ENCODE measurements at regions not wholly inside any gene's neighbourhood (a gene's known extent, or its start where the extent isn't known, plus 50 kb on each side); places are given as distances from the start of the nearest gene placed in this dataset.
"Not testable (repeated sequence)": the region's sequence is repeated elsewhere in the genome, so short reads cannot be mapped to it uniquely, and the experiment has no call there.

- H3K4me1 ChIP-seq (ENCODE audit: control insufficient read depth, insufficient read depth, low read length), result no peaks in the 10 kb centered on the region
- no peaks in the 10 kb centered on the region for H3K27me3 ChIP-seq (ENCODE audit: control insufficient read depth, insufficient read depth, low read length)
- H3K9ac ChIP-seq (ENCODE audit: low read length), result no peak overlapping the region
- H3K36me3 ChIP-seq (ENCODE audit: control insufficient read depth, insufficient read depth, low read length), result no peaks in the 10 kb centered on the region
- H3K27ac ChIP-seq (ENCODE audit: low read depth, low read length), result no peak overlapping the region
- H3K4me3 ChIP-seq (ENCODE audit: low read length), result no peak overlapping the region
These were observed 1177.6 kb downstream of the PLA2G4A start for GRCh38 chr1:188006354-188006753.

- H3K9ac ChIP-seq (ENCODE audit: low read length); H3K36me3 ChIP-seq (ENCODE audit: control insufficient read depth, insufficient read depth, low read length); H3K4me1 ChIP-seq (ENCODE audit: control insufficient read depth, insufficient read depth, low read length); H3K27ac ChIP-seq (ENCODE audit: low read depth, low read length); H3K4me3 ChIP-seq (ENCODE audit: low read length); H3K27me3 ChIP-seq (ENCODE audit: control insufficient read depth, insufficient read depth, low read length): not testable (repeated sequence)
These were observed 1184.6 kb downstream of the PLA2G4A start for GRCh38 chr1:188013222-188013849.

- Histone ChIP-seq H3K36me3 (ENCODE audit: control insufficient read depth, insufficient read depth, low read length) (no peaks in the 10 kb centered on the region), H3K27ac (ENCODE audit: low read depth, low read length) (no peak overlapping the region), H3K4me1 (ENCODE audit: control insufficient read depth, insufficient read depth, low read length) (no peaks in the 10 kb centered on the region), H3K4me3 (ENCODE audit: low read length) (no peak overlapping the region), H3K27me3 (ENCODE audit: control insufficient read depth, insufficient read depth, low read length) (no peaks in the 10 kb centered on the region), H3K9ac (ENCODE audit: low read length) (no peak overlapping the region)
These were observed 1189.2 kb downstream of the PLA2G4A start for GRCh38 chr1:188017921-188018320.

GRCh38 chr1:188022661-188023060 lies 1193.9 kb downstream of the PLA2G4A start:
- Histone ChIP-seq H3K4me3 (ENCODE audit: low read length) (no peak overlapping the region), H3K27ac (ENCODE audit: low read depth, low read length) (no peak overlapping the region), H3K27me3 (ENCODE audit: control insufficient read depth, insufficient read depth, low read length) (no peaks in the 10 kb centered on the region), H3K9ac (ENCODE audit: low read length) (no peak overlapping the region), H3K4me1 (ENCODE audit: control insufficient read depth, insufficient read depth, low read length) (no peaks in the 10 kb centered on the region), H3K36me3 (ENCODE audit: control insufficient read depth, insufficient read depth, low read length) (no peaks in the 10 kb centered on the region)

DNA sequence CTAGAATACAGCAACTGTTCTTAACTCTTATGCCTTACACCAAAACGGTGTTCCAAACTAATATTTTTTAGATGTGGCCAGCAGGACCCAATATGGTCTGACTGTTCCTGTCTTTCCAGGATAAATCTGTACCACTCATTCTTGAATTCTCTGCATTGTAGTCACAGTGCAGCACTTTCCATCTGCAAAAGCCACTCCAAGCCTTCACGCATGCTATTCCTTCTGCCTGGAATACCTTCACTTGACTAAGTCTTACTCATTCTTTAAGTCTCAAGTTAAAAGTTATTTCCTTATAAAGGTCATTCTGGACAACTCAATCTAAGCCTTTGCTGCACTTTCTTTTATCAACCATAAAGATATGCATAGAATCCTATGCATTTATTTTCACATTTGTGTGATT lies 1194.5 kb downstream of the PLA2G4A start:
- Histone ChIP-seq H3K4me3 (ENCODE audit: low read length) (no peak overlapping the region), H3K27ac (ENCODE audit: low read depth, low read length) (no peak overlapping the region), H3K4me1 (ENCODE audit: control insufficient read depth, insufficient read depth, low read length) (no peaks in the 10 kb centered on the region), H3K36me3 (ENCODE audit: control insufficient read depth, insufficient read depth, low read length) (no peaks in the 10 kb centered on the region), H3K9ac (ENCODE audit: low read length) (no peak overlapping the region), H3K27me3 (ENCODE audit: control insufficient read depth, insufficient read depth, low read length) (no peaks in the 10 kb centered on the region)

GRCh38 chr1:188027613-188028012 lies 1198.9 kb downstream of the PLA2G4A start:
- Histone ChIP-seq H3K27ac (ENCODE audit: low read depth, low read length) (no peak overlapping the region), H3K4me1 (ENCODE audit: control insufficient read depth, insufficient read depth, low read length) (no peaks in the 10 kb centered on the region), H3K9ac (ENCODE audit: low read length) (no peak overlapping the region), H3K36me3 (ENCODE audit: control insufficient read depth, insufficient read depth, low read length) (no peaks in the 10 kb centered on the region), H3K4me3 (ENCODE audit: low read length) (no peak overlapping the region), H3K27me3 (ENCODE audit: control insufficient read depth, insufficient read depth, low read length) (no peaks in the 10 kb centered on the region)

- H3K27ac ChIP-seq (ENCODE audit: low read depth, low read length); H3K9ac ChIP-seq (ENCODE audit: low read length); H3K4me3 ChIP-seq (ENCODE audit: low read length); H3K27me3 ChIP-seq (ENCODE audit: control insufficient read depth, insufficient read depth, low read length); H3K4me1 ChIP-seq (ENCODE audit: control insufficient read depth, insufficient read depth, low read length); H3K36me3 ChIP-seq (ENCODE audit: control insufficient read depth, insufficient read depth, low read length): not testable (repeated sequence)
These were observed 1208.8 kb downstream of the PLA2G4A start for GRCh38 chr1:188037572-188037971.

DNA sequence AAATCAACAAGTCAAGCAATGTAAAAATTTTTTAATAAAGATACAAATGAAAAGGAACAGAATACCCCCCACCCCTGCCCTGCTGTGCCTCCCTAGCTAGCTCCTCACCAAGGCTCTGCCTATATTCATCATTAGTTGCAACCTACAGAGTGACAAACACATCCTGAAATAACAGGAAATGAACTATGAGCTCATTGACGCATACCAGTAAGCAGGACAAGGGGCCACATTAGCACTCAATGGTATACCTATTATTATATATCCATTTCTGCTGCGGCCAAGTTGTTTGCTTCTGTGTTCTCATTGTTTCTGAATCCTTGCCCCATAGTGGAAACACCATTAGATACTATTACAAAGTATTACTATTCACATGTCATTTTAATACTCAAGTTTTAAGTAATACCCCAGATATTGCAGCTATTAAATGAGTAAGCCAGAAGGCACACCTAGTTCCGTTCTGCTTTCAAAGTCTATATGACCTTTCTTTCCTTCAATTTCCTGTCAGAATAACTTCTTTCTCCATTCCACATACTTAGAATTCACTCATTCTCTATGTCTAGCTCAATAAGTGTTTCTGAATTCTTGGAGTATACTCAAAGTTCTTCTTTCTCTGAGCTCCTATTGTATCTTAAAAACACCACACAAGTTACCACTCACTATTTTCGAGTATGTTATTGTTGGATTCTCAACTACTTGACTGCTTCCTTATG lies 1214.9 kb downstream of the PLA2G4A start:
- Histone ChIP-seq H3K36me3 (ENCODE audit: control insufficient read depth, insufficient read depth, low read length) (no peaks in the 10 kb centered on the region), H3K4me1 (ENCODE audit: control insufficient read depth, insufficient read depth, low read length) (no peaks in the 10 kb centered on the region), H3K4me3 (ENCODE audit: low read length) (no peak overlapping the region), H3K27ac (ENCODE audit: low read depth, low read length) (no peak overlapping the region), H3K9ac (ENCODE audit: low read length) (no peak overlapping the region), H3K27me3 (ENCODE audit: control insufficient read depth, insufficient read depth, low read length) (no peaks in the 10 kb centered on the region)

DNA sequence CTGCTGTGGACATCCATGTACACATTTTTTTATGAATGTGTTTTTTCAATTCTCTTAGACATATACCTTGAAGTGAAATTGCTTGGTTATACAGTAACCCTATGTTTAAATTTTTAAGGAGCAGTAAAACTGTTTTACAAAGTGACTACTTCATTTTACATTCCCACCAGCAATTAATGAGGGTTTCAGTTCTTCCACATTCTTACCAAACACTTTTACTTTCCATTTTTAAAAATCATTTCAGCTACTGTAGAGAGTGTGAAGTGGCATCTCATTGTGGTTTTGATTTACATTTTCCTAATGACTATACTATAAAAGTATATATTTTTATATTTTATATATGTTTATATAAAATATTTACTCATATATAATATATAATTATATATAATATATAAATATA lies 1221.5 kb downstream of the PLA2G4A start:
- no peak overlapping the region for H3K9ac ChIP-seq (ENCODE audit: low read length)
- H3K4me1 ChIP-seq (ENCODE audit: control insufficient read depth, insufficient read depth, low read length), result no peaks in the 10 kb centered on the region
- no peaks in the 10 kb centered on the region for H3K27me3 ChIP-seq (ENCODE audit: control insufficient read depth, insufficient read depth, low read length)
- H3K4me3 ChIP-seq (ENCODE audit: low read length), result no peak overlapping the region
- no peak overlapping the region for H3K27ac ChIP-seq (ENCODE audit: low read depth, low read length)
- H3K36me3 ChIP-seq (ENCODE audit: control insufficient read depth, insufficient read depth, low read length), result no peaks in the 10 kb centered on the region

GRCh38 chr1:188056011-188056410 lies 1227.3 kb downstream of the PLA2G4A start:
- no peak overlapping the region for H3K9ac ChIP-seq (ENCODE audit: low read length)
- H3K36me3 ChIP-seq (ENCODE audit: control insufficient read depth, insufficient read depth, low read length), result no peaks in the 10 kb centered on the region
- no peak overlapping the region for H3K27ac ChIP-seq (ENCODE audit: low read depth, low read length)
- no peaks in the 10 kb centered on the region for H3K4me1 ChIP-seq (ENCODE audit: control insufficient read depth, insufficient read depth, low read length)
- H3K27me3 ChIP-seq (ENCODE audit: control insufficient read depth, insufficient read depth, low read length), result no peaks in the 10 kb centered on the region
- H3K4me3 ChIP-seq (ENCODE audit: low read length), result no peak overlapping the region

DNA sequence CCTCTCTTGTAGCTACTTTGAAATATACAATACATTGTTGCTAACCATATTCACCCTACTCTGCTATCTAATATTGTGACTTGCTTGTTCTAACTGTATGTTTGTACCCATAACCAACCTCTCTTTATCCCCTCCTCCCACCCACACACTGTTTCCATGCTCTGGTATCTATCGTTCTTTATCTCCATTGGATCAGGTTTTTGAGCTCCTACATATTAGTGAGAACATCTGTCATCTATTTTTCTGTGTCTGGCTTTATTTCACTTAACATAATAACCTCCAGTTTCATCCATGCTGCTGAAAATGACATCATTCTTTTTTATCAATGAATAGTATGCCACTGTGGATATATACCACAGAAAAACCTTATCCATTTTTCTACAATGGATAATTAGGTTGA lies 1230.1 kb downstream of the PLA2G4A start:
- Histone ChIP-seq H3K36me3 (ENCODE audit: control insufficient read depth, insufficient read depth, low read length) (no peaks in the 10 kb centered on the region), H3K27me3 (ENCODE audit: control insufficient read depth, insufficient read depth, low read length) (no peaks in the 10 kb centered on the region), H3K9ac (ENCODE audit: low read length) (no peak overlapping the region), H3K27ac (ENCODE audit: low read depth, low read length) (no peak overlapping the region), H3K4me3 (ENCODE audit: low read length) (no peak overlapping the region), H3K4me1 (ENCODE audit: control insufficient read depth, insufficient read depth, low read length) (no peaks in the 10 kb centered on the region)

- Histone ChIP-seq H3K4me1 (ENCODE audit: control insufficient read depth, insufficient read depth, low read length) (no peaks in the 10 kb centered on the region), H3K4me3 (ENCODE audit: low read length) (no peak overlapping the region), H3K36me3 (ENCODE audit: control insufficient read depth, insufficient read depth, low read length) (no peaks in the 10 kb centered on the region), H3K27me3 (ENCODE audit: control insufficient read depth, insufficient read depth, low read length) (no peaks in the 10 kb centered on the region), H3K27ac (ENCODE audit: low read depth, low read length) (no peak overlapping the region), H3K9ac (ENCODE audit: low read length) (no peak overlapping the region)
These were observed 1233.1 kb downstream of the PLA2G4A start for GRCh38 chr1:188061881-188062280.

DNA sequence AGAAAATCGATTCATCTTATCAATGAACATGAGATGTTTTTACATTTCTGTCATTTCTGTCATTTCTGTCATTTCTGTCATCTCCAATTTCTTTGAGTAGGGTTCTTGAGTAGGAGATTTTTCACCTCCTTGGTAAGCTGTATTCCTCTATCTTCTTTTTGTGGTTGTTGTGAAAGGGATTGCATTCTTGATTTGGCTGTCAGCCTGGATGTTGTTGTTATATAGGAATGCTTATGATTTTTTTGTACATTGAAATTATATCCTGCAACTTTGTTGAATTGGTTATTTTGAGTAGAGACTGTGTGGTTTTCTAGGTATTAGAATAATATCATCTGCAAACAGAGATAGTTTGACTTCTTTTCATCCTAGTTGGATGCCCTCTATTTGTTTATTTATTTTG lies 1233.7 kb downstream of the PLA2G4A start:
- H3K4me3 ChIP-seq (ENCODE audit: low read length), result no peak overlapping the region
- no peaks in the 10 kb centered on the region for H3K4me1 ChIP-seq (ENCODE audit: control insufficient read depth, insufficient read depth, low read length)
- H3K9ac ChIP-seq (ENCODE audit: low read length), result no peak overlapping the region
- H3K36me3 ChIP-seq (ENCODE audit: control insufficient read depth, insufficient read depth, low read length), result no peaks in the 10 kb centered on the region
- H3K27ac ChIP-seq (ENCODE audit: low read depth, low read length), result no peak overlapping the region
- no peaks in the 10 kb centered on the region for H3K27me3 ChIP-seq (ENCODE audit: control insufficient read depth, insufficient read depth, low read length)
